ENCODE measurements at regions not wholly inside any gene's neighbourhood (a gene's known extent, or its start where the extent isn't known, plus 50 kb on each side); places are given as distances from the start of the nearest gene placed in this dataset.

- no TSS peak for BruUV-seq (replicated peaks)
- intact Hi-C loops (cut with micrococcal nuclease; ENCODE audit: unreplicated experiment), result no loop called here
- Mint-ChIP-seq H3K36me3 (ENCODE audit: insufficient read depth, unreplicated experiment) (no peaks in the 10 kb centered on the region), H3K4me3 (ENCODE audit: low read depth, unreplicated experiment) (no peak overlapping the region), H3K4me1 (ENCODE audit: low read depth, unreplicated experiment) (peaks cover 9% of the 10 kb centered on the region), H3K27ac (ENCODE audit: unreplicated experiment) (no peak overlapping the region), H3K9me3 (ENCODE audit: low read depth, unreplicated experiment) (no peaks in the 10 kb centered on the region), H3K27me3 (ENCODE audit: unreplicated experiment) (no peaks in the 10 kb centered on the region)
- TF ChIP-seq CTCF (IDR thresholded peaks at IDR 0.05; ENCODE audit: unreplicated experiment), result no peak
- CTCF ChIA-PET, result interaction anchor here (1.2 kb wide), 1 partner anchor 15 kb away, joined by 3 read pairs; no protein-coding TSS in a partner anchor
- no peak for DNase-seq
These were observed 228.0 kb downstream of the SNX18 start for GRCh38 chr5:54745599-54745998.

- CTCF ChIA-PET, result interaction anchor here (1.0 to 1.1 kb wide), 6 partner anchors 25 to 227 kb away, joined by 3 to 8 read pairs (median 4); partner anchors contain the start of gene SNX18
- H3K4me3 Mint-ChIP-seq (ENCODE audit: low read depth, unreplicated experiment), result no peak overlapping the region
- H3K9me3 Mint-ChIP-seq (ENCODE audit: low read depth, unreplicated experiment), result peaks cover 4% of the 10 kb centered on the region
- H3K36me3 Mint-ChIP-seq (ENCODE audit: insufficient read depth, unreplicated experiment), result no peaks in the 10 kb centered on the region
- intact Hi-C loops (cut with micrococcal nuclease; ENCODE audit: unreplicated experiment), result loop anchor here (1.0 to 5.0 kb wide), 3 partner anchors 42 to 227 kb away; partner anchors contain the start of gene SNX18
- no TSS peak for BruUV-seq (replicated peaks)
- no peak for TF ChIP-seq CTCF (IDR thresholded peaks at IDR 0.05; ENCODE audit: unreplicated experiment)
- H3K27me3 Mint-ChIP-seq (ENCODE audit: unreplicated experiment), result no peaks in the 10 kb centered on the region
- DNase-seq, result peak; percentile 32
- H3K4me1 Mint-ChIP-seq (ENCODE audit: low read depth, unreplicated experiment), result peaks cover 9% of the 10 kb centered on the region
- no peak overlapping the region for H3K27ac Mint-ChIP-seq (ENCODE audit: unreplicated experiment)
These were observed 226.6 kb downstream of the SNX18 start for GRCh38 chr5:54743997-54744788.

- BruUV-seq (replicated peaks), result no TSS peak
- H3K27ac Mint-ChIP-seq (ENCODE audit: unreplicated experiment), result no peak overlapping the region
- CTCF ChIA-PET, result interaction anchor here (1.1 kb wide), 3 partner anchors 28 to 104 kb away, joined by 3 to 6 read pairs (median 5); no protein-coding TSS in a partner anchor
- intact Hi-C loops (cut with micrococcal nuclease; ENCODE audit: unreplicated experiment), result loop anchor here (2.0 to 5.0 kb wide), 2 partner anchors 41 to 95 kb away; no protein-coding TSS in a partner anchor
- no peaks in the 10 kb centered on the region for H3K36me3 Mint-ChIP-seq (ENCODE audit: insufficient read depth, unreplicated experiment)
- peaks cover 4% of the 10 kb centered on the region for H3K9me3 Mint-ChIP-seq (ENCODE audit: low read depth, unreplicated experiment)
- no peak for TF ChIP-seq CTCF (IDR thresholded peaks at IDR 0.05; ENCODE audit: unreplicated experiment)
- DNase-seq, result no peak
- no peaks in the 10 kb centered on the region for H3K27me3 Mint-ChIP-seq (ENCODE audit: unreplicated experiment)
- peaks cover 13% of the 10 kb centered on the region for H3K4me1 Mint-ChIP-seq (ENCODE audit: low read depth, unreplicated experiment)
- no peak overlapping the region for H3K4me3 Mint-ChIP-seq (ENCODE audit: low read depth, unreplicated experiment)
These were observed 226.0 kb downstream of the SNX18 start for GRCh38 chr5:54743581-54743980.

- Mint-ChIP-seq H3K27ac (ENCODE audit: unreplicated experiment) (no peak overlapping the region), H3K36me3 (ENCODE audit: insufficient read depth, unreplicated experiment) (no peaks in the 10 kb centered on the region), H3K9me3 (ENCODE audit: low read depth, unreplicated experiment) (peaks cover 4% of the 10 kb centered on the region), H3K4me3 (ENCODE audit: low read depth, unreplicated experiment) (no peak overlapping the region), H3K27me3 (ENCODE audit: unreplicated experiment) (no peaks in the 10 kb centered on the region), H3K4me1 (ENCODE audit: low read depth, unreplicated experiment) (peaks cover 21% of the 10 kb centered on the region)
- peak; percentile 25 for TF ChIP-seq CTCF (IDR thresholded peaks at IDR 0.05; ENCODE audit: unreplicated experiment)
- intact Hi-C loops (cut with micrococcal nuclease; ENCODE audit: unreplicated experiment), result loop anchor here (2.0 to 5.0 kb wide), 2 partner anchors 40 to 96 kb away; no protein-coding TSS in a partner anchor
- no TSS peak for BruUV-seq (replicated peaks)
- CTCF ChIA-PET, result interaction anchor here (1.2 kb wide), 1 partner anchor 11 kb away, joined by 3 read pairs; no protein-coding TSS in a partner anchor
- DNase-seq, result peak; percentile 63
These were observed 224.9 kb downstream of the SNX18 start for GRCh38 chr5:54742417-54742891.
